Heart left ventricle (tissue), 16 donors: ENCODE measurements at regions not wholly inside any gene's neighbourhood (a gene's known extent, or its start where the extent isn't known, plus 50 kb on each side); places are given as distances from the start of the nearest gene placed in this dataset.

Experiments used
- ATAC-seq, 4 donors: fragments of 200-7000 bp; cut with Tn5 transposase; one replicate each; pipeline ENCODE4 v1.9.1; 2020 to 2022; ENCODE audit warnings: moderate library complexity in 4 of 4, mild to moderate bottlenecking in 3 of 4, moderate number of reproducible peaks in 1 of 4
- DNase-seq, 5 donors: peaks; one replicate each; pipeline ENCODE4 v3.0.0-alpha.2; 2020
- H3K27ac ChIP-seq, 12 donors: fragments of 200-600 bp; sonication (generic) in 4 of 12; one replicate each; pipeline versions ENCODE4 v1.5.0 to v1.8.0; 2016 to 2022; ENCODE audit warnings: mild to moderate bottlenecking in 2 of 12
- H3K27me3 ChIP-seq, 9 donors: fragments of 200-600 bp; sonication (generic) in 2 of 9; one replicate each; pipeline versions ENCODE4 v1.5.1 to v1.8.0; 2016 to 2022; ENCODE audit warnings: mild to moderate bottlenecking in 3 of 9
- H3K36me3 ChIP-seq, 9 donors: fragments of 200-600 bp; sonication (generic) in 2 of 9; one replicate each; pipeline versions ENCODE4 v1.5.0 to v1.8.0; 2018 to 2022; ENCODE audit warnings: mild to moderate bottlenecking in 2 of 9
- H3K4me1 ChIP-seq, 12 donors: fragments of 200-600 bp; sonication (generic) in 4 of 12; one replicate each; pipeline versions ENCODE4 v1.5.0 to v1.8.0; 2016 to 2022; ENCODE audit warnings: mild to moderate bottlenecking in 3 of 12
- H3K4me3 ChIP-seq, 12 donors: fragments of 200-600 bp; sonication (generic) in 4 of 12; one replicate each; pipeline versions ENCODE4 v1.5.0 to v1.8.0; 2017 to 2022; ENCODE audit warnings: mild to moderate bottlenecking in 9 of 12, moderate library complexity in 4 of 12
- H3K9me3 ChIP-seq, 12 donors: fragments of 200-600 bp; sonication (generic) in 4 of 12; one replicate each; pipeline versions ENCODE4 v1.5.0 to v1.8.0; 2016 to 2022; ENCODE audit warnings: mild to moderate bottlenecking in 1 of 12
- POLR2A ChIP-seq, 2 donors: fragments of 450-650 bp; IDR thresholded peaks; one replicate each; pipeline ENCODE4 v1.6.1; 2017; ENCODE audit warnings: antibody characterized with exemption in 2 of 2, mild to moderate bottlenecking in 2 of 2, moderate library complexity in 2 of 2
- WGBS, 4 donors: extraction: QIAGEN DNeasy Blood & Tissue Kit in 2 of 4; methylation state at CpG; one replicate each; pipeline versions ENCODE4 v1.1.5 to v1.1.7; 2013 to 2018; 5-methylcytosine and 5-hydroxymethylcytosine counted together
- intact Hi-C, 10 donors: fragments of 100-400 bp; cut with DNase I; formaldehyde crosslinking; loops; one replicate each; pipeline versions ENCODE4 v1.11.1 to v1.14.2; 2022
- TF ChIP-seq, protein P1 (sequence below), 12 donors: fragments of 200-600 bp; sonication (generic) in 4 of 12; IDR thresholded peaks; one replicate each; pipeline versions ENCODE4 v1.5.0 to v1.8.0; 2018 to 2022; ENCODE audit warnings: antibody characterized with exemption in 12 of 12, mild to moderate bottlenecking in 5 of 12
- donor health status: ischemic (EF 13 %, LVEDD 7.1; RV severe dilation, severe dysfunction).
- donor health status: healthy with polysubstance abuse.
- donor health status: DM: no; HTN: yes; CAD: no.
- donor health status: DM: no; HTN: no; CAD: no.
- donor health status: ischemic (EF 25% LVEDD 6.9; RV normal size, moderate dysfunction).
- donor health status: ischemic (EF 25% LVEDD 5.7; RV mildly dilated, moderate dysfunction).
- donor health status: healthy.
- donor health status: DM: yes; HTN: yes; CAD: no.
- donor health status: ischemic (EF 35%, LVEDD 5.7; RV mildly dilated, moderate dysfunction).
- donor health status: nonischemic (EF 11% LVEDD 7.7; RV severe dilation, severe dysfunction).
- donor health status: DM: yes; HTN: yes; CAD: no.
- donor health status: PGD.
- donor health status: ischemic (EF 29% LVEDD 5.4; RV normal size, mild dysfunction).
- donor health status: nonischemic (EF 23%, LVEDD 6.1; RV moderate dilation, normal function).

DNA sequence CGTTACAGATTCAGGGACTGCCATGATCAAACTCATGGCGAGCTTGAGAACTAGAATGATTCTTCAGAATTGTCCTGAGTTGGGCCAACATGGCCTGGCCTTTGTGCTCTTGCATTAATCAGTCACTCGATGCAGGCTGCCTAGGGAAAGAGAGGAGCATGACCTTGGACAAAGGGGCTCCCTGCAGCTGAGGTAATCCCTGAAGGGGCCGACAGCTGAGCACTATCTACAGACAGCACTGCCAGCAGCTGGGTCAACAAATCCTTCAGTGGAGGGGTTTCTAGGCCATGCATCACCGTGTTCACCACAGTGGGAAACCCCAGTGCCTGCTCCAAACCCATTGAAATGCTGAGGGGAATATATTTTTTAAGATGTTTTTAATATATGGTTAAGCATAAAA is 159.5 kb upstream of the POU2AF2 start:
- Histone ChIP-seq H3K4me3 (no peak overlapping the region), H3K36me3 (no peaks in the 10 kb centered on the region), H3K27ac (no peak overlapping the region), H3K4me1 (no peaks in the 10 kb centered on the region), H3K27me3 (no peaks in the 10 kb centered on the region), H3K9me3 (peaks cover 0 to 5% (median 0%) of the 10 kb centered on the region in 12 donors)
- intact Hi-C loops, result no loop called here
- 42 to 56% (median 48%) methylated on average over 5 of the region's 5 CpGs for WGBS, 4 donors
- DNase-seq (no peak), ATAC-seq (no peak)
- TF ChIP-seq, protein P1, sequence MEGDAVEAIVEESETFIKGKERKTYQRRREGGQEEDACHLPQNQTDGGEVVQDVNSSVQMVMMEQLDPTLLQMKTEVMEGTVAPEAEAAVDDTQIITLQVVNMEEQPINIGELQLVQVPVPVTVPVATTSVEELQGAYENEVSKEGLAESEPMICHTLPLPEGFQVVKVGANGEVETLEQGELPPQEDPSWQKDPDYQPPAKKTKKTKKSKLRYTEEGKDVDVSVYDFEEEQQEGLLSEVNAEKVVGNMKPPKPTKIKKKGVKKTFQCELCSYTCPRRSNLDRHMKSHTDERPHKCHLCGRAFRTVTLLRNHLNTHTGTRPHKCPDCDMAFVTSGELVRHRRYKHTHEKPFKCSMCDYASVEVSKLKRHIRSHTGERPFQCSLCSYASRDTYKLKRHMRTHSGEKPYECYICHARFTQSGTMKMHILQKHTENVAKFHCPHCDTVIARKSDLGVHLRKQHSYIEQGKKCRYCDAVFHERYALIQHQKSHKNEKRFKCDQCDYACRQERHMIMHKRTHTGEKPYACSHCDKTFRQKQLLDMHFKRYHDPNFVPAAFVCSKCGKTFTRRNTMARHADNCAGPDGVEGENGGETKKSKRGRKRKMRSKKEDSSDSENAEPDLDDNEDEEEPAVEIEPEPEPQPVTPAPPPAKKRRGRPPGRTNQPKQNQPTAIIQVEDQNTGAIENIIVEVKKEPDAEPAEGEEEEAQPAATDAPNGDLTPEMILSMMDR (IDR thresholded peaks at IDR 0.05), result no peak
- TF ChIP-seq POLR2A (IDR thresholded peaks at IDR 0.05), result no peak

GRCh38 chr11:111082664-111083063 is 162.9 kb upstream of the POU2AF2 start:
- Histone ChIP-seq H3K9me3 (peaks cover 0 to 2% (median 0%) of the 10 kb centered on the region in 12 donors), H3K4me3 (no peak overlapping the region), H3K27ac (no peak overlapping the region), H3K36me3 (no peaks in the 10 kb centered on the region), H3K4me1 (no peaks in the 10 kb centered on the region), H3K27me3 (no peaks in the 10 kb centered on the region)
- ATAC-seq (no peak), DNase-seq (no peak)
- intact Hi-C loops, result no loop called here
- no peak for TF ChIP-seq POLR2A (IDR thresholded peaks at IDR 0.05)
- TF ChIP-seq, protein P1 (IDR thresholded peaks at IDR 0.05), result no peak
- 60 to 78% (median 69%) methylated on average over 5 of the region's 5 CpGs for WGBS, 4 donors

GRCh38 chr11:111081021-111081511 is 164.5 kb upstream of the POU2AF2 start:
- Histone ChIP-seq H3K27ac (no peak overlapping the region), H3K36me3 (no peaks in the 10 kb centered on the region), H3K4me3 (no peak overlapping the region), H3K27me3 (no peaks in the 10 kb centered on the region), H3K9me3 (no peaks in the 10 kb centered on the region), H3K4me1 (no peaks in the 10 kb centered on the region)
- TF ChIP-seq, protein P1 (IDR thresholded peaks at IDR 0.05), result no peak
- TF ChIP-seq POLR2A (IDR thresholded peaks at IDR 0.05), result no peak
- WGBS, 4 donors, result 72 to 81% (median 78%) methylated on average over 3 of the region's 3 CpGs
- DNase-seq, result no peak
- ATAC-seq, result no peak
- intact Hi-C loops, result no loop called here

GRCh38 chr11:111077530-111078322 is 167.8 kb upstream of the POU2AF2 start:
- 81% methylated on average over 3 of the region's 3 CpGs for WGBS, 4 donors
- ATAC-seq (no peak), DNase-seq (no peak)
- H3K27ac ChIP-seq, result no peak overlapping the region
- no peaks in the 10 kb centered on the region for H3K27me3 ChIP-seq
- H3K9me3 ChIP-seq, result no peaks in the 10 kb centered on the region
- TF ChIP-seq POLR2A (IDR thresholded peaks at IDR 0.05), result no peak
- TF ChIP-seq, protein P1 (IDR thresholded peaks at IDR 0.05), result no peak
- intact Hi-C loops, result no loop called here
- H3K4me3 ChIP-seq, result no peak overlapping the region
- H3K4me1 ChIP-seq, result no peaks in the 10 kb centered on the region
- no peaks in the 10 kb centered on the region for H3K36me3 ChIP-seq
